GM19397 (cell line): ENCODE measurements at regions not wholly inside any gene's neighbourhood (a gene's known extent, or its start where the extent isn't known, plus 50 kb on each side); places are given as distances from the start of the nearest gene placed in this dataset.
"Not testable (repeated sequence)": the region's sequence is repeated elsewhere in the genome, so short reads cannot be mapped to it uniquely, and the experiment has no call there.

ENCODE experiments used
- ATAC-seq: cut with Tn5 transposase; IDR thresholded peaks from one replicate; pipeline ENCODE4 v1.9.1; 2021; ENCODE audit warnings: mild to moderate bottlenecking, moderate library complexity; ENCODE audit not compliant: unreplicated experiment

DNA sequence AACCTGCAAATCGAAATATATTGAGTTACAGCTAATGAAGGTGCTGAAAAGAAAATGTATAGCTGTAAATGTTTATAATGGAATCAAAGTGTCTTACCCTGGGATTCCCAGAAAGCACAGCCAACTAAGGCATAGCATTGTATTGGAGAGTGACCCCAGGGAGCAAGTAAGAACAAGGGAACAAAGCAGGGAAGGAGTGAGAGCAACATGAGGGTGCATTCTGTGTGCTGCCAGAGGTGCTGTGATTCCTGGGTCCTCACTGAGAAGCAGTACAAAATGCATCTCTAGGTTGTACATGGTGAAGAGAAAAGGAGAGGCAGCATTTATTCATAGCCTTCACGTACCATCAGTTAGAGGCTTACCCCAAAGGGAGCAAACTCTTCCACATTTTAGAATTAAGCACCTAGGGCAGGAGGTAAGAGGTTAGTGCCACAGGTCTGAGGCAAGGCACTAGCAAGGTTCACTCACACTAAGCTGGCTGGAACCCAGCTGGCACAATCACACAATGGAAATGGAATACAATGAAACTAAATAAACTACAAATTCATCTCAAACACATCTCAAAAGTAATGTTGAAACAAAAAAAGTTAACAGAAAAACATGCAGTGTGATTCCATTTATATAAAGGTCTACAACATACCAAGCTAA, 151.5 kb upstream of the C2CD4B start:
- no peak for ATAC-seq

DNA sequence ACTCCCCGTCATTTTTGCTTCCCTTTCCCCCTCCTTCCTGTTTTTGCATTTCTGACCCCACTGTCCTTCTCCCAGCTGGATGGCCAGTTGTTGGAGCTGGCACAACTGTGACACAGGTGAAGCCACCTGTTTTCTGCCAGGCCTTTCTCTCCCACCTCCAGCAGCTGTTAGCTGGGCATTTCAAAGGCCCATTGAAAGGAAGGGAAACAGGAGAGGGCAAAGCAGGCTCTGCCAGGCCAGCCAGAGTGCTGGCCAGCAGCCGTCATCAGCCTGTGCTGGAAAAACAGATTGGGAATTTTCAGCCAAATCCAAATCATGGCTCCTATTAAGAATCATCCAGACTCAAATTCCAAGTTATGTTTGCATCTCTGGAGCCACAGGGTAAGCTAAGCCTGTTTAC, 155.2 kb upstream of the C2CD4B start:
- ATAC-seq = no peak

GRCh38 chr15:62323353-62323890, 158.3 kb upstream of the C2CD4B start:
- ATAC-seq = no peak

DNA sequence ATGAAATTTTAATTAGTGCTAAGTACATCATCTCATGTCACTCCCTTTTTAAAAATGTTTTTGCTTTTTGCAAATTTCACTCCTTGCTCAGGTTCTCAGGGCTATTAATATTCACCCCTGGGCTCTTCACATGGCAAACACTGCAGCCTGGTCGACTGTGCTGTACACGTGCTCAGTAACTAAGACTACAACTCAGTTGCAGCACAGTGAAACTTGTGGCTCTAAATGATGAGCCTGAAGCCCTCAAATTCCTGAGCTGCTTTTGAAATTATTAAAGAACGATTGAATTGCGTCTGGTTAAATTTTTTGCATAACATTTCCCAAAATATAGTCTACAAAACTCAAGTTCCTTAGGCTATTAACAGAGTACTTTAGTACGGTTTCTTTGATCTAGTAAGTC, 159.3 kb upstream of the C2CD4B start:
- ATAC-seq = no peak

GRCh38 chr15:62325597-62325996, 160.5 kb upstream of the C2CD4B start:
- ATAC-seq = no peak

DNA sequence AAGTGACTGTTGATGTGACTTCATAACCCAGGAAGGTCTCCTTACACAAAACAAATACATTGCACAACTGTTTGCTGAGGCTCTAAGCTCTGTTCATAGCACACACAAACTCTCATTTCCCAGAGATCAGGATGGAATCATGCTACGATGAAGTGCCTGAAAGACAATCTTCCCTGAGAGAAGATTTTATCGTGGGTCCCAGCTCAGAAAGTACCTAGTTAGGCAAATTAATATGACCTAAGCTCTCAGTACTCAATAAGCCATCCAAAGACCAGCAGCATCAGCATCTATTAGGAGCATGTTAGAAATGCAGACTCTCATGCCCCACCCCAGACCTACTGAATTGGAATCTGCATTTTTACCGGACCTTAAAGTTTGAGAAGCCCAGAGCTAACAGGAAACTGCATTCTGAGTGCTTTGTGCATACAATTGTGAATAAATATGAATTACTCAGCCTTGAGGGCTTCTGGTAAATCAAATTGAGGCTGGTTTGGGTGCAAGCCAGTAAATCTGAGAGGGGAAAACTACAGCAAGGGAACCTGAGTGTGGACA, 161.5 kb upstream of the C2CD4B start:
- ATAC-seq = no peak

- no peak for ATAC-seq
These were observed 162.3 kb upstream of the C2CD4B start for GRCh38 chr15:62327406-62327805.

DNA sequence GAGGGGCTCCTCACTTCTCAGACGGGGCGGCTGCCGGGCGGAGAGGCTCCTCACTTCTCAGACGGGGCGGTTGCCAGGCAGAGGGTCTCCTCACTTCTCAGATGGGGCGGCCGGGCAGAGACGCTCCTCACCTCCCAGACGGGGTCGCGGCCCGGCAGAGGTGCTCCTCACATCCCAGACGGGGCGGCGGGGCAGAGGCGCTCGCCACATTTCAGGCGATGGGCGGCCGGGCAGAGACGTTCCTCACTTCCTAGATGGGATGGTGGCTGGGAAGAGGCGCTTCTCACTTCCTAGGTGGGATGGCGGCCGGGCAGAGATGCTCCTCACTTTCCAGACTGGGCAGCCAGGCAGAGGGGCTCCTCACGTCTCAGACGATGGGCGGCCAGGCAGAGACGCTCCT, 167.4 kb upstream of the C2CD4B start:
- not testable (repeated sequence) for ATAC-seq

- no peak for ATAC-seq
These were observed 169.5 kb upstream of the C2CD4B start for GRCh38 chr15:62334536-62334935.

DNA sequence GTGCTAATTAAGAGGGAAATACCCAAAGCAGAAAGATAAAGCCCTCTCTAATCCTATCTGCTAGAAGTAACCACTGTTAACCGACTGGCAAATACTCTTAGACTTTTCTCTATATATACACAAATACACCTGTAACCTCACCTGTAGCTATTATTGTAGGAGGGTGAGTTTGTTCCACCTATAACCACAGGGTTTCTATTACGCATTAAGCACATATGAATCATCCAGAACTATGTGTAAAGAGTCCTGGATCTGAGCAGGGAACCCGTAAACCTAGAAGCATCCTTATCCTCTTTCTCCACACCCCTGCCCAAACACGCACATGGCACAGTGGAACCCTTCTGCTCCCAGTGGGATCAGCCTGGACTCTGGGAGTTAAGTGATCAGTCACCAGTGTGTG, 172.8 kb upstream of the C2CD4B start:
- ATAC-seq = no peak

DNA sequence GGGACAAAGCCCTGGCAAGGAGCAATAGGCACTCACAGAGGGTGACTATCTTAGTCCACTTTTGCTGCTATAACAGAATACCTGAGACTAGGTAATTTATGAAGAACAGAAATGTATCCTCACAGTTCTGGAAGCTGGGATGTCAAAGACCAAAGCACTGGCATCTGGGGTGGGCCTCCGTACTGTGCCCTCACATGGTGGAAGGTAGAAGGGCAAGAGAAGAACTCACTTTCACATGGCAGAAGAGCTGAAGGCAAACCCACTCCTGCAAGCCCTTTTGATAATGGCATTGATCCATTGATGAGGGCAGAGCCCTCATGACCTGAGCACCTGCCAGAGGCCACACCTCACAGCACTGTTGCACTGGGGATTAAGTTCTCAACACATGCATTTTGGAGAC, 173.4 kb upstream of the C2CD4B start:
- no peak for ATAC-seq

- ATAC-seq = no peak
These were observed 177.9 kb upstream of the C2CD4B start for GRCh38 chr15:62342959-62343358.

DNA sequence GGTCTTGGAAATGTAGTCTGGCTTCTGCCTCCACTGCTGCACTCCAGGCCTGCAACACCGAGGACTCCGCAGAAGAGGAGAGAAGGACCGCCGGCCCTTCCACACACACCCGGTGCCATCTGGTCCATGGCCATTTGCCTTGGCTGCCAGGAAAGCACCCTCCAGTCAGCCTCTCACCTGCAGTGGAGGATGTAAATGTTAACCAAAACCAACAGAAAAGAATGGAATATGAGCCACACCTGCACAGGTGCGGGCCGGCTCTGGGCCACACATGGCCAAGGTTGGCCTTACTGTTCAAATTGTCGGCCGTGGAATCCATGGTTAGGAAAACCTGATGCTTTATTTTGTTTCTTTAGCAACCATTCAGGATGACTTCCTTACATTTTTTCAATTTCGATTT, 178.3 kb upstream of the C2CD4B start:
- no peak for ATAC-seq

- ATAC-seq = peak; percentile 73
These were observed 179.9 kb upstream of the C2CD4B start for GRCh38 chr15:62344806-62345539.

GRCh38 chr15:62346168-62346567, 181.1 kb upstream of the C2CD4B start:
- no peak for ATAC-seq

- no peak for ATAC-seq
These were observed 183.0 kb upstream of the C2CD4B start for GRCh38 chr15:62348118-62348517.

- no peak for ATAC-seq
These were observed 183.5 kb upstream of the C2CD4B start for GRCh38 chr15:62348623-62349022.

GRCh38 chr15:62352817-62353216, 187.7 kb upstream of the C2CD4B start:
- no peak for ATAC-seq

DNA sequence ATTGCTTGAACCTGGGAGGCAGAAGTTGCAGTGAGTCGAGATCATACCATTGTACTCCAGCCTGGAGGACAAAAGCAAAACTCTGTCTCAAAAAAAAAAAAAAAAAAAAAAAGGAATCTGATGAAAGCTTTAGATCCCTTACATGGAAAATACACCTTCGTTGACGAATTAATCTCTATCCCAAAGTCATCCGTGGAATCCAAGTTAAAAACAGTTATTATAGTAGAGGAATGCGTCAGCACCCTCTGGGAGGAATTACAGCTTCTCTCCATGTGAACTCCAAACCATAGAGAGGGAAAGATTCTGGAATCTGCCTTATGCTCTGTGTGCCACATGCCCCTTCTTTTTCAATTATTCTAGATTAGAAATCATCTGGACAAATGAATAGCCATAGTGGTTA, 192.3 kb upstream of the C2CD4B start:
- ATAC-seq = no peak

DNA sequence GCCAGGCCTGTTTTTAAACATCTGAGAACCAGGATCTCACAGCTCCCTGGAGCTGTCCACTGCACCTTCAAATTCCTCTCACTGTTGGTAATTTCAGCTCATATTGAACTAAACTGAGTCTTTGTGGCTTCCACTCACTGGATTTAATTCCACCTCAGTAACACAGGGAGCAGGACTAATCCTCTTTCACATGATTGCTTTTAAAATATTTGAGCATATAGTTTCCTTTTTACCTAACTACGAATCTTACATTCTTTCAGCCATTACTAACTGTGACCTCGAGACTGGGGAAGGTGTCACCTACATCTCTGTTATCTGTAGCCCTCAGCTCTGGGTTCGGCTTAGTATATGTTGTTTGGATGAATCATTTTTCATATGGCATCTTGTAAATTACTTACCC, 194.3 kb upstream of the C2CD4B start:
- no peak for ATAC-seq

DNA sequence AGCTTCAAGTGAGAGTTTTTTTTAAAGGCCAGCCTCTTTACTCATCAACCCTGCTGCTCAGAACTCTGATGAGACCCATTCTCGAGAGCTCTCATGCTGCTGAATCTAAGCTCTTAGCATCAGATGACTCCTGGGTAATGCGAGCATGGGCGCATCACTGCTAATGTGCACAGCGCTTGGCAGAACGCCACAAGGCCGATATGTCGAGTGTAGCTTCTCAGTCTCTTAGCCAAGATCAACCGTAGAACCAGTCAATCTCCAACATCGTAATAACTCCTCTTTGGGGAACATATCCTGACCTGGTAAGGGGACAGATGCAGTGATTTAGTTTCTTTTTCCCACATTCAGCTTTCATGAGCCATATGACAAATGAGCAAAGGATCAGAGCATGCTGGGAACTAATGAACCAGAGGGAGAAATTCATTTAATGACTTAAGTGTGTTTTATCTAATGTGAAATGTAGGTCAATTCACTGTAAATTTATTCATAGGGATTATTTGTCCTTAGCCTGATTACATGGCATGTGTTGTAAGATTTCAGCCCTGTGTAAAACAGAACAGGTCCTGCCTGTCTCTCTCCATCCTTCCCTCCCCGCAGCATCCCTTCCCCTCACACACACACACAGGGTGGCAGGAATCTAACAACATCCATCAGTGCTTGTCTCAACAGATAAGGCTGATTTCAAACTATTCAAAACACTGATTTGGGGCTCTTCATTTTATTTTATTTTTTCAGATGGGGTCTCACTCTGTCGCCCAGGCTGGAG, 195.4 kb upstream of the C2CD4B start:
- ATAC-seq = no peak
